GM19452 (cell line): ENCODE measurements at regions not wholly inside any gene's neighbourhood (a gene's known extent, or its start where the extent isn't known, plus 50 kb on each side); places are given as distances from the start of the nearest gene placed in this dataset.

Experiments used
- ATAC-seq: cut with Tn5 transposase; IDR thresholded peaks from one replicate; pipeline ENCODE4 v1.9.1; 2021; ENCODE audit not compliant: unreplicated experiment

DNA sequence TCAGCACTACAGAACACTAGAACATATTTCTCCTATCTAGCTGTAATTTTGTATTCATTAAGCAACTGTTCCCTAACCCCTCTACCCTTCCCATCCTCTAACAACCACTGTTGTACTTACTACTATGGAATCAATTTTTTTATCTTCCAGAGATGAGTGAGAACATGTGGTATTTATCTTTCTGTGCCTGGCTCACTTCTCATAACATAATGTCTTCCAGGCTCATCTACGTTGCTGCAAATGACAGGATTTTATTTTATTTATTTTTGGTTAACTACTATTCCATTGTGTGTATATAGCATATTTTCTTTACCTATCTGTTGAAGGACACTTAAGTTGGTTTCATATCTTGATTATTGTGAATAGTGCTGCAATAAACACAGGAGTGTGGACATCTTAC lies 200.9 kb upstream of the CHRM2 start:
- ATAC-seq = no peak

DNA sequence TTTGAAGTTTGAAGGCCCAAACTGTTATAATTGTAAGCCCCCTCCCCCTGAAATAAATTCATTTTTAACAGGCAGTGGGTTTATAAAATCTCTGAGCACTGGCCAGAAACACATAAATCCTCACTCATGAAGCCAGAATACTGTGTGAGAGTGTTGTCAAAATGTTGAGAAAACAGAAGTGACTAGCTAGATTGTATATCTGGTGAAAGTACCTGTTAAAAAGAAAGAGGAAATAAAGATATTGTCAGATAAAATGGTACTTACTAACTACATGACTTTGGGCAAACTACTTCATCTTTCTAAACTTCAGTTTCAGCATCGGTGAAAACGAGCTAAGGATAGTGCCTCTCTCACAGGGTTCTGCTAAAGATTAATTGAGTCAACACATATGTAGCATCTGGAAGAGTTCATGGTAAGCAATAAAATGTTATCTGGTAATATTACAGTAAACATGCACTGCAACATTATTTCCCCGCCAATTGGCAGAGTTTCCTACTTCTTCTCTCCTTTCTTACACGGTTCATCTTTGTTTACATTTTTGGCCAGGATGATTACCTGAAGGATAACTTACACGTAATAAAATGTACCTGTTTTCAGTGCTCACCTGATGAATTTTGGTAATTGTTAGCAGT lies 202.5 kb upstream of the CHRM2 start:
- no peak for ATAC-seq

- no peak for ATAC-seq
These were observed 203.9 kb upstream of the CHRM2 start for GRCh38 chr7:136664537-136664936.

GRCh38 chr7:136657482-136657921 lies 210.9 kb upstream of the CHRM2 start:
- no peak for ATAC-seq

- no peak for ATAC-seq
These were observed 211.9 kb upstream of the CHRM2 start for GRCh38 chr7:136656516-136656915.

- peak; percentile 55 for ATAC-seq
These were observed 213.0 kb upstream of the CHRM2 start for GRCh38 chr7:136655414-136655813.

GRCh38 chr7:136654406-136654805 lies 214.0 kb upstream of the CHRM2 start:
- ATAC-seq = no peak

DNA sequence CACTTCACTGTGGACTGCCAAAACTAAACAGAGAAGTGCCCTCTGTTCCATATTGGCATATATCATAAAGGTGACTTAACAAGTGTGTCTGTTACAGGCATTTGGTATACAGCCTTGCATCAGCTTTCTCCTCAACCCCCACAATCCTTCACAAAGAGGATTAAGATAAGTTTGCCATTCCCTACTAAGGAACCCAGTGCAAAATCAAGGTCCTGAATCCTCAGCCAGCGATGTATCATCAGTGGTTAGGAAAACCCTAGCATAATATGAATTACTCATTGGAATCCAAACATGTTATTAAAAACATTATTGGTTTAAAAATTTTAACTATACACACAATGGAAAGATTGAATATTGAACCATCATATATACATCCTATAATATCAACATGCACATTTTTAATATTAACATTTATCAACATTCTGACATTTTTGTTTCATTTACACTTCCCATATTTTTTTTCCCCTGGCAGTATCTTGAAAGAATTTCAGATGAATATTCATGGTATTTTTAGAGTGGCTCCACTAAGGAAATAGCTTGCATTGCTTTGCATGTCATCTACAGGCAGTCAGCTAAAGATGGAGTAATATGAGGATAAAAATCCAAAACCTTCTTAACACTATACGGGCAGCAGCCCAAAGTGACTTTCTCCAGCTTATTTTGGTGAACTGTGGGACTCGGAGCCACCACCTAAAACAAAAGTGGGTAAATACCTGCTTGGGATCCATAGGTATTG lies 215.6 kb upstream of the CHRM2 start:
- ATAC-seq = no peak

- ATAC-seq = no peak
These were observed 227.5 kb upstream of the CHRM2 start for GRCh38 chr7:136640977-136641376.

GRCh38 chr7:136637813-136638212 lies 230.6 kb upstream of the CHRM2 start:
- ATAC-seq = no peak

- ATAC-seq = no peak
These were observed 232.7 kb upstream of the CHRM2 start for GRCh38 chr7:136635751-136636150.

DNA sequence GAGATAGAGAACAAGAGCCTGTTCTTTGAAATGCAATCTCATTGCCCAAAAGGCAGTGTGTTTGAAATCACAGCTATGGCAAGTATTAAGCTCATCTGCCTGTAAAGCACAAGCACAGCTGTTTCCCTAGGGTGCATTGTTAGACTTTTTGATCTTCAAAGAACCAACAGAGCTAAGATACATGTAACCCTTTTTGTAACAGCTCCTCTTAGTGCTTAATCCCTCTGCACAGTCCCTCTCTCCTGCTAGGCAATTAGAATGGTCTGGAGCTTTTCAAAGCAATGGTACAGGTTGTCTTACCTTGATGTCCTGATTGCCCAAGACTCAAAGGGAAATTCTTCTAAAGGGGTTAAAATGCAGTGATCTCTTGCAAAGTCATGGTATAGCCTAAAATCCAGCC lies 249.6 kb upstream of the CHRM2 start:
- no peak for ATAC-seq

DNA sequence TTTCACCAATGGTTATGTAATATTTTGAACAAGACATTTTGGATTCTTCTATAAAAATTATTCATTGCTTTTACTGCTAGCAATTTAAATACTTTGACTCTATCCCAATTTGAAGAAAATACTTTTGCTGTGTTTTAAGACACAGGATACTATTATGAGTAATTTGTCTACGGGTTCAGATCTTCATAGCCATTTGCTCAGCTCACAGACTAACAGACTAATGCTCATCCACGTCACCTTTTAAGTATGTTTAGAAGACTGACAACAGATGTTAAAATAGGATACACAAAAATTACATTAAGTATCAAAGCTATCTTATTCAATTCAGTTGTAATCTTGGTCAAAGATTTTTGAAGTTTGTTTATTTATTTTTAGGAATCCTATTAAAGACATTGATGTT lies 251.3 kb upstream of the CHRM2 start:
- ATAC-seq = no peak

GRCh38 chr7:136605532-136606329 lies 262.7 kb upstream of the CHRM2 start:
- no peak for ATAC-seq

GRCh38 chr7:136601772-136602171 lies 266.7 kb upstream of the CHRM2 start:
- no peak for ATAC-seq

GRCh38 chr7:136600475-136600874 lies 268.0 kb upstream of the CHRM2 start:
- ATAC-seq = no peak

- no peak for ATAC-seq
These were observed 273.7 kb upstream of the CHRM2 start for GRCh38 chr7:136594739-136595144.

- ATAC-seq = no peak
These were observed 280.2 kb upstream of the CHRM2 start for GRCh38 chr7:136588216-136588615.

DNA sequence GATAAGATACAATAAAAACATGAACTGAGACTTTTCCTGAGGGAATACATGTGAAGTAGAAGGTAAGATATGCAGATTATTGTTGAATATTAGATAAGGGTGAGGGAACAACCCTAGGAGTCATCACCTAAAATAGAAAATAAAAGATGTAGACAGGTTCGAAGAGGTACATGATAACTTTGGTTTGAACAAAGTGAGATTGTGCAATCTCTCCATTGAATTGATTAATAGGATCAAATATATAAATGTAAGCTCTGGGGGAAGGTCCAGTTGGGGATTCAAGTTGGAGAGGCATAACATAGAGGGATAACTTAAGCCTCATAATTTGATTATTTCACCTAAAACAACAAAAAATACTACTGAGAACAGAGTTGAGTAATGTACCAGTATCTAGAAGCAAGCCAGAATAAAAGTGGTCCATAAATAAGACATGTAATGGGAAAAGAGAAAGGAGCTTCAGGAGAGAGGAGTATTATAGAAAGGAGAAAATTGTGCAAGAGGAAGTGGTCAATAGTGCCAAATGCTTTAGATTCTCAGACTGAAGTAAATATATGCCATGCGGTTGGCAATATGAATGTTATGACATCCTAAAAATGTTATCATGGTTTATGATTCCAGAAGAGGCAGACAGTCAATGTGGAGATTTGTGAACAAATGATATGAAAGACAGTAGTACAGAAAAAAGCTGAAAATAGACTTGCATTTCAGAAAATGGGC lies 282.3 kb upstream of the CHRM2 start:
- ATAC-seq = no peak

DNA sequence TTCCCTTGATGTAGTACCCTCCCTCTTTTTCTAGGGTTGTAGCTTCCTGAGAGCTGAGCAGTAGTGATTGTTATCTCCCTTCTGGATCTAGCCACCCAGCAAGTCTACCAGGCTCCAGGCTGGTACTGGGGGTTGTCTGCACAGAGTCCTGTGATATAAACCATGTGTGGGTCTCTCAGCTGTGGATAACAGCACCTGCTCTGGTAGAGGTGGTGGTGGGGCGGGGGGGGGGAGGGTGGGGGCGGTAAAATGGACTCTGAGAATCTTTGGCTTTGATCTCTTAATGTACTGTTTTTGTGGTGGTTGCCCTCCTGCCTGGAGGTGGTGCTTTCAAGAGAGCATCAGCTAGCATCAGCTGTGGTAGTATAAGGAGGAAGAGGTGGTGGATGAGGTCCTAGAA lies 302.0 kb upstream of the CHRM2 start:
- ATAC-seq = no peak

DNA sequence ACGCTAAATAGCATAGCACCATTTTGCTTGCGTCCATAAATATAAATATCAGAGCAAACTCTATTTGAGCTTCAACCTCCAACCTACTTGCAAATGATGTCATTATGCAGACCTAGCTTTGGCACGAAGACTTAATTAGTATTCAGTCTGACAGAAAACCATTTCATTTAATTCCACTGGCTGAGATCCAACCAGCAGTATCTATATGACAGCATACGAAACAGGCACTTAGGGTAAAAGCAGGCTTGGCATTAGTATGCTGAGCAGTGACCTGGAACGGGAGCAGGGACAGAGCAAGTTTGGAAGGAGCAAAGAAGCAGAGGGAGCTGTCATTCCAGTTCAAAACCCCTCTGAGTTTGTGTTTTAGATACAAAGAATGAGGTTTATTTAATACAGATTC lies 312.5 kb upstream of the CHRM2 start:
- no peak for ATAC-seq
